Omental fat pad (tissue), 3 donors: ENCODE measurements at regions not wholly inside any gene's neighbourhood (a gene's known extent, or its start where the extent isn't known, plus 50 kb on each side); places are given as distances from the start of the nearest gene placed in this dataset.
"Not testable (repeated sequence)": the region's sequence is repeated elsewhere in the genome, so short reads cannot be mapped to it uniquely, and the experiment has no call there.

Experiments used
- ATAC-seq: fragments of 150-250 bp; one replicate; pipeline ENCODE4 v1.9.1; 2016; ENCODE audit warnings: mild to moderate bottlenecking, moderate library complexity; ENCODE audit not compliant: low FRiP score
- DNase-seq: peaks from one replicate; pipeline ENCODE4 v3.0.0-alpha.2; 2019; ENCODE audit warnings: low spot score
- TF ChIP-seq, protein P1 (sequence below), 3 donors: fragments of 450-650 bp; IDR thresholded peaks; one replicate each; pipeline ENCODE4 v1.5.1; 2016 to 2017; ENCODE audit warnings: antibody characterized with exemption in 3 of 3, mild to moderate bottlenecking in 3 of 3, moderate library complexity in 2 of 3

- no peak for ATAC-seq
- DNase-seq: no peak
- TF ChIP-seq, protein P1, sequence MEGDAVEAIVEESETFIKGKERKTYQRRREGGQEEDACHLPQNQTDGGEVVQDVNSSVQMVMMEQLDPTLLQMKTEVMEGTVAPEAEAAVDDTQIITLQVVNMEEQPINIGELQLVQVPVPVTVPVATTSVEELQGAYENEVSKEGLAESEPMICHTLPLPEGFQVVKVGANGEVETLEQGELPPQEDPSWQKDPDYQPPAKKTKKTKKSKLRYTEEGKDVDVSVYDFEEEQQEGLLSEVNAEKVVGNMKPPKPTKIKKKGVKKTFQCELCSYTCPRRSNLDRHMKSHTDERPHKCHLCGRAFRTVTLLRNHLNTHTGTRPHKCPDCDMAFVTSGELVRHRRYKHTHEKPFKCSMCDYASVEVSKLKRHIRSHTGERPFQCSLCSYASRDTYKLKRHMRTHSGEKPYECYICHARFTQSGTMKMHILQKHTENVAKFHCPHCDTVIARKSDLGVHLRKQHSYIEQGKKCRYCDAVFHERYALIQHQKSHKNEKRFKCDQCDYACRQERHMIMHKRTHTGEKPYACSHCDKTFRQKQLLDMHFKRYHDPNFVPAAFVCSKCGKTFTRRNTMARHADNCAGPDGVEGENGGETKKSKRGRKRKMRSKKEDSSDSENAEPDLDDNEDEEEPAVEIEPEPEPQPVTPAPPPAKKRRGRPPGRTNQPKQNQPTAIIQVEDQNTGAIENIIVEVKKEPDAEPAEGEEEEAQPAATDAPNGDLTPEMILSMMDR (IDR thresholded peaks at IDR 0.05): no peak
These were observed 201.1 kb downstream of the SPP2 start for GRCh38 chr2:234251326-234252271.

GRCh38 chr2:234250926-234251325 lies 200.4 kb downstream of the SPP2 start:
- TF ChIP-seq, protein P1 (IDR thresholded peaks at IDR 0.05): no peak
- ATAC-seq (no peak), DNase-seq (no peak)

DNA sequence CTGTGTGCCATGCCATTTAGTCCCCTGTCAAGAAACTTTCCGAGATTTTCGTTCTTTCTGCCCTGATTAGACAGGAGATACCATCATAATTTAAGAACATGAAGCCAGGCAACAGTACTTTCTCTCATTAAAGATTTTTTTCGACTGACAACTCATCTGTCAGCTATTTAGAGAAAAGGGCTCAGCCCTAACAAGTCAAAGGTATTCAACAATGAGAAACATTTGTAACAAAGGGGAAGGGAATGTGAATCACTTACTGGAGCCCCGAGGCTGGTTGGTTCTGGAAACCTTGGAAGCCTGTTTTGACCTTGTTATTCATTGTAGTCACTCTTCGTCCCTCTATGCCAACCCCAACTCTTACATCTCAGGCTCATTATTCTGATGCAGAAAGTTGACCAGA lies 199.4 kb downstream of the SPP2 start:
- DNase-seq: no peak
- ATAC-seq: no peak
- TF ChIP-seq, protein P1 (IDR thresholded peaks at IDR 0.05): no peak

GRCh38 chr2:234249034-234249735 lies 198.7 kb downstream of the SPP2 start:
- no peak for ATAC-seq

DNA sequence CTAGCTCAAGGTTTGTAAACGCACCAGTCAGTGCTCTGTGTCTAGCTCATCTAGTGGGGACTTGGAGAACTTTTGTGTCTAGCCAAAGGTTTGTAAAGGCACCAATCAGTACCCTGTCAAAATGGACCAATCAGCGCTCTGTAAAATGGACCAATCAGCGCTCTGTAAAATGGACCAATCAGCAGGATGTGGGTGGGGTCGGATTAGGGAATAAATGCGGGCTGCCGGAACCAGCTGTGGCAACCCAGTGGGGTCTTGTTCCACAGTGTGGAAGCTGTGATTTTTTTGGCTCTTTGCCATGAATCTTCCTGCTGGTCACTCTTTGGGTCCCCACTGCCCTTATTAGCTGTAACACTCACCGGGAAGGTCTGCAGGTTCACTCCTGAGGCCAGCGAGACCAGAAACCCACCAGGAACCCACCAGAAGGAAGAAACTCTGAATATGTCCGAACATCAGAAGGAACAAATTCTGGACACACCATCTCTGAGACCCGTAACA lies 197.8 kb downstream of the SPP2 start:
- not testable (repeated sequence) for ATAC-seq, DNase-seq

More at GRCh38 chr2:234249034-234249735, 198.7 kb downstream of the SPP2 start:
- TF ChIP-seq, protein P1 (IDR thresholded peaks at IDR 0.05): no peak
- DNase-seq: no peak

GRCh38 chr2:234247453-234248180 lies 197.1 kb downstream of the SPP2 start:
- ATAC-seq (no peak), DNase-seq (no peak)
- TF ChIP-seq, protein P1 (IDR thresholded peaks at IDR 0.05): no peak

GRCh38 chr2:234245945-234246344 lies 195.4 kb downstream of the SPP2 start:
- TF ChIP-seq, protein P1 (IDR thresholded peaks at IDR 0.05): no peak
- DNase-seq: no peak
- ATAC-seq: no peak
